Dendritic cell treated with granulocyte-macrophage colony-stimulating factor and Interleukin-4, amounts not matched to agents 40 ng/mL and 50 ng/mL, for 4 days (primary cell): ENCODE measurements at regions not wholly inside any gene's neighbourhood (a gene's known extent, or its start where the extent isn't known, plus 50 kb on each side); places are given as distances from the start of the nearest gene placed in this dataset.

ENCODE experiments used
- H3K27ac Mint-ChIP-seq: one replicate; pipeline ENCODE4 v1.8.0; 2022; ENCODE audit warnings: mild to moderate bottlenecking, mixed read lengths
- H3K27me3 Mint-ChIP-seq: one replicate; pipeline ENCODE4 v1.8.0; 2022; ENCODE audit warnings: mild to moderate bottlenecking, mixed read lengths
- H3K36me3 Mint-ChIP-seq: one replicate; pipeline ENCODE4 v1.8.0; 2022; ENCODE audit warnings: low read depth, mixed read lengths
- H3K4me1 Mint-ChIP-seq: one replicate; pipeline ENCODE4 v1.8.0; 2022; ENCODE audit warnings: low read depth, mixed read lengths
- H3K4me3 Mint-ChIP-seq: one replicate; pipeline ENCODE4 v1.8.0; 2022; ENCODE audit warnings: mild to moderate bottlenecking, moderate library complexity, mixed read lengths
- H3K9me3 Mint-ChIP-seq: one replicate; pipeline ENCODE4 v1.8.0; 2022; ENCODE audit warnings: mixed read lengths
- intact Hi-C: fragments of 100-400 bp; cut with micrococcal nuclease; formaldehyde crosslinking; loops from one replicate; pipeline ENCODE4 v1.15.0; 2022

- Mint-ChIP-seq H3K4me1 (no peaks in the 10 kb centered on the region), H3K36me3 (no peaks in the 10 kb centered on the region), H3K9me3 (no peaks in the 10 kb centered on the region), H3K27ac (no peak overlapping the region), H3K27me3 (no peaks in the 10 kb centered on the region), H3K4me3 (no peak overlapping the region)
- intact Hi-C loops = no loop called here
These were observed 273.2 kb upstream of the MPDZ start for GRCh38 chr9:13552606-13553215.

GRCh38 chr9:13550519-13550918, 271.0 kb upstream of the MPDZ start:
- Mint-ChIP-seq H3K36me3 (no peaks in the 10 kb centered on the region), H3K4me3 (no peak overlapping the region), H3K9me3 (no peaks in the 10 kb centered on the region), H3K27me3 (no peaks in the 10 kb centered on the region), H3K27ac (no peak overlapping the region), H3K4me1 (no peaks in the 10 kb centered on the region)
- intact Hi-C loops = no loop called here

GRCh38 chr9:13548535-13548934, 269.0 kb upstream of the MPDZ start:
- no peaks in the 10 kb centered on the region for H3K9me3 Mint-ChIP-seq
- no peak overlapping the region for H3K4me3 Mint-ChIP-seq
- no peaks in the 10 kb centered on the region for H3K4me1 Mint-ChIP-seq
- intact Hi-C loops = no loop called here
- H3K27me3 Mint-ChIP-seq = no peaks in the 10 kb centered on the region
- no peak overlapping the region for H3K27ac Mint-ChIP-seq
- H3K36me3 Mint-ChIP-seq = no peaks in the 10 kb centered on the region

GRCh38 chr9:13535141-13535540, 255.6 kb upstream of the MPDZ start:
- Mint-ChIP-seq H3K9me3 (peaks cover 16% of the 10 kb centered on the region), H3K27ac (no peak overlapping the region), H3K4me1 (no peaks in the 10 kb centered on the region), H3K27me3 (no peaks in the 10 kb centered on the region), H3K36me3 (no peaks in the 10 kb centered on the region), H3K4me3 (no peak overlapping the region)
- intact Hi-C loops = no loop called here

- intact Hi-C loops = no loop called here
- Mint-ChIP-seq H3K9me3 (peaks cover 16% of the 10 kb centered on the region), H3K4me3 (no peak overlapping the region), H3K27me3 (no peaks in the 10 kb centered on the region), H3K27ac (no peak overlapping the region), H3K4me1 (no peaks in the 10 kb centered on the region), H3K36me3 (no peaks in the 10 kb centered on the region)
These were observed 254.5 kb upstream of the MPDZ start for GRCh38 chr9:13534006-13534405.

- H3K4me3 Mint-ChIP-seq = no peak overlapping the region
- no peaks in the 10 kb centered on the region for H3K36me3 Mint-ChIP-seq
- H3K4me1 Mint-ChIP-seq = no peaks in the 10 kb centered on the region
- no peaks in the 10 kb centered on the region for H3K27me3 Mint-ChIP-seq
- H3K9me3 Mint-ChIP-seq = peaks cover 16% of the 10 kb centered on the region
- H3K27ac Mint-ChIP-seq = no peak overlapping the region
- intact Hi-C loops = no loop called here
These were observed 252.9 kb upstream of the MPDZ start for GRCh38 chr9:13532407-13532806.

- Mint-ChIP-seq H3K27me3 (no peaks in the 10 kb centered on the region), H3K27ac (no peak overlapping the region), H3K4me3 (no peak overlapping the region), H3K4me1 (no peaks in the 10 kb centered on the region), H3K36me3 (no peaks in the 10 kb centered on the region), H3K9me3 (peaks cover 4% of the 10 kb centered on the region)
- intact Hi-C loops = no loop called here
These were observed 250.0 kb upstream of the MPDZ start for GRCh38 chr9:13529321-13530104.

- Mint-ChIP-seq H3K36me3 (no peaks in the 10 kb centered on the region), H3K27ac (no peak overlapping the region), H3K27me3 (no peaks in the 10 kb centered on the region), H3K9me3 (no peaks in the 10 kb centered on the region), H3K4me1 (no peaks in the 10 kb centered on the region), H3K4me3 (no peak overlapping the region)
- intact Hi-C loops = no loop called here
These were observed 244.8 kb upstream of the MPDZ start for GRCh38 chr9:13524245-13524644.

GRCh38 chr9:13520069-13520468, 240.6 kb upstream of the MPDZ start:
- peaks cover 9% of the 10 kb centered on the region for H3K9me3 Mint-ChIP-seq
- no peak overlapping the region for H3K27ac Mint-ChIP-seq
- H3K36me3 Mint-ChIP-seq = no peaks in the 10 kb centered on the region
- no peaks in the 10 kb centered on the region for H3K4me1 Mint-ChIP-seq
- intact Hi-C loops = no loop called here
- H3K27me3 Mint-ChIP-seq = no peaks in the 10 kb centered on the region
- no peak overlapping the region for H3K4me3 Mint-ChIP-seq

GRCh38 chr9:13513716-13514444, 234.4 kb upstream of the MPDZ start:
- Mint-ChIP-seq H3K27me3 (no peaks in the 10 kb centered on the region), H3K4me1 (no peaks in the 10 kb centered on the region), H3K9me3 (peaks cover 9% of the 10 kb centered on the region), H3K4me3 (no peak overlapping the region), H3K36me3 (no peaks in the 10 kb centered on the region), H3K27ac (no peak overlapping the region)
- intact Hi-C loops = no loop called here

- Mint-ChIP-seq H3K27me3 (no peaks in the 10 kb centered on the region), H3K4me3 (no peak overlapping the region), H3K27ac (no peak overlapping the region), H3K36me3 (no peaks in the 10 kb centered on the region), H3K9me3 (peaks cover 9% of the 10 kb centered on the region), H3K4me1 (no peaks in the 10 kb centered on the region)
- intact Hi-C loops = no loop called here
These were observed 233.8 kb upstream of the MPDZ start for GRCh38 chr9:13513286-13513685.

GRCh38 chr9:13508681-13509080, 229.2 kb upstream of the MPDZ start:
- Mint-ChIP-seq H3K9me3 (no peaks in the 10 kb centered on the region), H3K27ac (no peak overlapping the region), H3K27me3 (no peaks in the 10 kb centered on the region), H3K4me1 (no peaks in the 10 kb centered on the region), H3K4me3 (no peak overlapping the region), H3K36me3 (no peaks in the 10 kb centered on the region)
- intact Hi-C loops = no loop called here

GRCh38 chr9:13508086-13508485, 228.6 kb upstream of the MPDZ start:
- Mint-ChIP-seq H3K27ac (no peak overlapping the region), H3K36me3 (no peaks in the 10 kb centered on the region), H3K4me1 (no peaks in the 10 kb centered on the region), H3K27me3 (no peaks in the 10 kb centered on the region), H3K9me3 (no peaks in the 10 kb centered on the region), H3K4me3 (no peak overlapping the region)
- intact Hi-C loops = no loop called here

- Mint-ChIP-seq H3K9me3 (no peaks in the 10 kb centered on the region), H3K4me1 (no peaks in the 10 kb centered on the region), H3K36me3 (no peaks in the 10 kb centered on the region), H3K4me3 (no peak overlapping the region), H3K27me3 (no peaks in the 10 kb centered on the region), H3K27ac (no peak overlapping the region)
- intact Hi-C loops = no loop called here
These were observed 226.3 kb upstream of the MPDZ start for GRCh38 chr9:13505797-13506196.
